ENCODE measurements at regions not wholly inside any gene's neighbourhood (a gene's known extent, or its start where the extent isn't known, plus 50 kb on each side); places are given as distances from the start of the nearest gene placed in this dataset.

DNA sequence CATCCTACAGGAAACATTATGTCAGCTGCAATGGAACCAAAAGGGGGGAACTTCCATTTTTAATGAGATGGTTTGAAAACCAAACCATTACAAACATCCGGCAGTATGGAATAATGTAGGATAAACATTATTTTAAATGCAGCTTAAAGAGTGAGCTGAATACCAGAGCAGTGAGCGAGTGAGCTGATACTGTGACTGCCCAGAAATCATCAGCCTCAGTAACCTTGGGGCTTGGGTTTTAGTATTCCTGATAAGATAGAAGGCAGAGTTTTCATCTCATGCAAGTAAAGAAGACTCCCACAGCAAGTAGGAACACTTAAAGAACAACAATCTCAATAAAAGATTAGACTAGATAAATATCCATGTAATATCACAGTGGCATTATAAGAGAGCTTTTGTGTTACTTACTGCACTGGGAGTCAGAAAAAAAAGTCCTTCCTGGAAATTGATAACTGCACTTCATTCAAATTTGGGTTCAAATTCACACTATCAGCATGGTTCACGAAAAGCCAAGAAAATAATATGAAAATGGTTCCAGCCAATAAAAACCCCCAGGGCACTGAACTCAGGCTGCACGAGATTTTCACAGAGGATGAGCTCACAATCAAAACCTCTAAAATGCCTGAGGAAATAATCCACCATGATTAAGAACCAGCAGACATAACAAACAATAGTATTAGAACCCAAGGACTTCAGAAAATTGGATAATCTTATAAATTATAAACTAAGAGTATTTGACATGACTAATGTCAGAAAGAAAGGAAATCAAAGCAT is 115.7 kb downstream of the MTPAP start:
- Mint-ChIP-seq H3K4me3 (no peak overlapping the region), H3K27ac (no peak overlapping the region), H3K27me3 (ENCODE audit: low read depth in 3 of 3) (peaks cover 0 to 2% (median 0%) of the 10 kb centered on the region in 3 donors), H3K9me3 (peaks cover 0 to 2% (median 2%) of the 10 kb centered on the region in 7 donors), H3K36me3 (no peaks in the 10 kb centered on the region), H3K4me1 (peaks cover 4% of the 10 kb centered on the region)
- Histone ChIP-seq H2AFZ (ENCODE audit: insufficient read depth, low read depth, low read length, poor library complexity, severe bottlenecking) (no peak overlapping the region), H3K4me1 (ENCODE audit: control insufficient read depth in 1 of 2, insufficient read depth in 2 of 2, low read length in 2 of 2) (no peaks in the 10 kb centered on the region), H3K4me3 (replicated peaks in 1 of 3; ENCODE audit: low read depth in 2 of 3, low read length in 3 of 3) (no peak overlapping the region), H3K9me3 (replicated peaks in 1 of 2; ENCODE audit: control insufficient read depth in 1 of 2, insufficient read depth in 1 of 2, low read length in 2 of 2) (no peaks in the 10 kb centered on the region), H3K79me2 (ENCODE audit: insufficient read depth, low read length) (no peaks in the 10 kb centered on the region), H3K4me2 (replicated peaks; ENCODE audit: extremely low read depth, low read length, poor library complexity, severe bottlenecking) (no peak overlapping the region), H3K9ac (ENCODE audit: insufficient read depth, low read length, poor library complexity, severe bottlenecking) (no peak overlapping the region), H3K27ac (ENCODE audit: low read depth in 1 of 2, low read length in 2 of 2) (no peak overlapping the region), H4K20me1 (ENCODE audit: insufficient read depth, low read length) (no peaks in the 10 kb centered on the region), H3K36me3 (replicated peaks in 1 of 2; ENCODE audit: control insufficient read depth in 1 of 2, insufficient read depth in 2 of 2, low read length in 2 of 2) (no peaks in the 10 kb centered on the region), H3K27me3 (ENCODE audit: control insufficient read depth in 2 of 2, insufficient read depth in 2 of 2, low read length in 2 of 2) (no peaks in the 10 kb centered on the region)
- TF ChIP-seq, protein P1, sequence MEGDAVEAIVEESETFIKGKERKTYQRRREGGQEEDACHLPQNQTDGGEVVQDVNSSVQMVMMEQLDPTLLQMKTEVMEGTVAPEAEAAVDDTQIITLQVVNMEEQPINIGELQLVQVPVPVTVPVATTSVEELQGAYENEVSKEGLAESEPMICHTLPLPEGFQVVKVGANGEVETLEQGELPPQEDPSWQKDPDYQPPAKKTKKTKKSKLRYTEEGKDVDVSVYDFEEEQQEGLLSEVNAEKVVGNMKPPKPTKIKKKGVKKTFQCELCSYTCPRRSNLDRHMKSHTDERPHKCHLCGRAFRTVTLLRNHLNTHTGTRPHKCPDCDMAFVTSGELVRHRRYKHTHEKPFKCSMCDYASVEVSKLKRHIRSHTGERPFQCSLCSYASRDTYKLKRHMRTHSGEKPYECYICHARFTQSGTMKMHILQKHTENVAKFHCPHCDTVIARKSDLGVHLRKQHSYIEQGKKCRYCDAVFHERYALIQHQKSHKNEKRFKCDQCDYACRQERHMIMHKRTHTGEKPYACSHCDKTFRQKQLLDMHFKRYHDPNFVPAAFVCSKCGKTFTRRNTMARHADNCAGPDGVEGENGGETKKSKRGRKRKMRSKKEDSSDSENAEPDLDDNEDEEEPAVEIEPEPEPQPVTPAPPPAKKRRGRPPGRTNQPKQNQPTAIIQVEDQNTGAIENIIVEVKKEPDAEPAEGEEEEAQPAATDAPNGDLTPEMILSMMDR (IDR thresholded peaks at IDR 0.05) = no peak
- DNase-seq = no peak
- intact Hi-C loops (cut with micrococcal nuclease) = no loop called here
- no CpG with 5 or more reads among the region's 4 CpGs for WGBS (ENCODE audit: insufficient coverage)

DNA sequence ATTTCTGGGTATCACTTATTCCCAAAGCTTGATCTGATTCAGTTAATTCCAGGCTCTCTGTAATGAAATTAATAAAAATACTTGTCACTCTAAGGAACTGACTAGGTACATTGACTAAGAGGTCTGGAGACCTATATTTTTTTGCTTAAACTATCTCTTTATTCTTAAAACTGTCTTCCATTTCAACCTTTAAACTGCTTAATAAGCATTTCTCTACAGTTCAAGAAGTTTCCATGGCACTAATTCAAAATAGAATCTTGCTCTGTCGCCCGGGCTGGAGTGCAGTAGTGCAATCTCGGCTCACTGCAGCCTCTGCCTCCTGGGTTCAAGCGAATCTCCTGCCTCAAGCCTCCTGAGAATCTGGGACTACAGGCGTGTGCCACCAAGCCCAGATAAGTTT is 117.4 kb downstream of the MTPAP start:
- Mint-ChIP-seq H3K27ac (no peak overlapping the region), H3K4me3 (no peak overlapping the region), H3K36me3 (no peaks in the 10 kb centered on the region), H3K9me3 (peaks cover 0 to 2% (median 2%) of the 10 kb centered on the region in 7 donors), H3K27me3 (ENCODE audit: low read depth in 3 of 3) (peaks cover 0 to 2% (median 0%) of the 10 kb centered on the region in 3 donors), H3K4me1 (peaks cover 5% of the 10 kb centered on the region)
- no peak overlapping the region for H3K4me3 ChIP-seq (replicated peaks in 1 of 3; ENCODE audit: low read depth in 2 of 3, low read length in 3 of 3)
- H3K9me3 ChIP-seq (replicated peaks in 1 of 2; ENCODE audit: control insufficient read depth in 1 of 2, insufficient read depth in 1 of 2, low read length in 2 of 2) = no peaks in the 10 kb centered on the region
- H2AFZ ChIP-seq (ENCODE audit: insufficient read depth, low read depth, low read length, poor library complexity, severe bottlenecking) = no peak overlapping the region
- TF ChIP-seq, protein P1 (IDR thresholded peaks at IDR 0.05) = no peak
- intact Hi-C loops (cut with micrococcal nuclease) = no loop called here
- H4K20me1 ChIP-seq (ENCODE audit: insufficient read depth, low read length) = no peaks in the 10 kb centered on the region
- WGBS (ENCODE audit: insufficient coverage) = 96% methylated on average over 4 of the region's 5 CpGs
- H3K4me1 ChIP-seq (ENCODE audit: control insufficient read depth in 1 of 2, insufficient read depth in 2 of 2, low read length in 2 of 2) = no peaks in the 10 kb centered on the region
- no peak overlapping the region for H3K4me2 ChIP-seq (replicated peaks; ENCODE audit: extremely low read depth, low read length, poor library complexity, severe bottlenecking)
- no peaks in the 10 kb centered on the region for H3K36me3 ChIP-seq (replicated peaks in 1 of 2; ENCODE audit: control insufficient read depth in 1 of 2, insufficient read depth in 2 of 2, low read length in 2 of 2)
- no peak overlapping the region for H3K9ac ChIP-seq (ENCODE audit: insufficient read depth, low read length, poor library complexity, severe bottlenecking)
- no peak overlapping the region for H3K27ac ChIP-seq (ENCODE audit: low read depth in 1 of 2, low read length in 2 of 2)
- no peaks in the 10 kb centered on the region for H3K79me2 ChIP-seq (ENCODE audit: insufficient read depth, low read length)
- DNase-seq = no peak
- no peaks in the 10 kb centered on the region for H3K27me3 ChIP-seq (ENCODE audit: control insufficient read depth in 2 of 2, insufficient read depth in 2 of 2, low read length in 2 of 2)
